Astrocyte (in vitro differentiated cells and primary cell): ENCODE measurements at regions not wholly inside any gene's neighbourhood (a gene's known extent, or its start where the extent isn't known, plus 50 kb on each side); places are given as distances from the start of the nearest gene placed in this dataset.

Experiments
- DNase-seq: peaks from one replicate; pipeline ENCODE4 v3.0.0-alpha.2; 2010; ENCODE audit warnings: low read depth
- FAIRE-seq: peaks from 2 replicates; lab custom pipeline; 2011; peaks lifted over from hg19 to GRCh38; lab: Jason Lieb, UNC
- H2AFZ ChIP-seq: 2 replicates; pipeline ENCODE4 v1.6.0; 2012; ENCODE audit warnings: low read depth, low read length, inconsistent platforms
- H3K27ac ChIP-seq: 2 replicates; pipeline ENCODE4 v1.5.1; 2011; ENCODE audit warnings: low read depth, low read length, inconsistent platforms
- H3K27me3 ChIP-seq: 2 replicates; pipeline ENCODE4 v1.6.0; 2011; ENCODE audit warnings: low read length, inconsistent platforms; ENCODE audit not compliant: insufficient read depth
- H3K36me3 ChIP-seq: 2 replicates; pipeline ENCODE4 v1.5.1; 2011; ENCODE audit warnings: low read length, inconsistent platforms; ENCODE audit not compliant: insufficient read depth
- H3K4me1 ChIP-seq: 2 replicates; pipeline ENCODE4 v1.5.1; 2011; ENCODE audit warnings: low read length, inconsistent platforms; ENCODE audit not compliant: insufficient read depth
- H3K4me2 ChIP-seq: 2 replicates; pipeline ENCODE4 v1.6.0; 2012; ENCODE audit warnings: low read length, inconsistent platforms
- H3K4me3 ChIP-seq: 2 replicates; pipeline ENCODE4 v1.5.1; 2011; ENCODE audit warnings: low read depth, mild to moderate bottlenecking, low read length, inconsistent platforms; ENCODE audit not compliant: insufficient read depth
- H3K79me2 ChIP-seq: 2 replicates; pipeline ENCODE4 v1.6.0; 2012; ENCODE audit warnings: mild to moderate bottlenecking, low read length, inconsistent platforms; ENCODE audit not compliant: insufficient read depth
- H3K9ac ChIP-seq: 2 replicates; pipeline ENCODE4 v1.6.0; 2012; ENCODE audit warnings: mild to moderate bottlenecking, low read length, inconsistent platforms
- H3K9me3 ChIP-seq: 2 replicates; pipeline ENCODE4 v1.5.1; 2012; ENCODE audit warnings: low read depth, mild to moderate bottlenecking, low read length, inconsistent platforms; ENCODE audit not compliant: insufficient read depth
- H4K20me1 ChIP-seq: 2 replicates; pipeline ENCODE4 v1.6.0; 2012; ENCODE audit warnings: low read length, inconsistent platforms; ENCODE audit not compliant: insufficient read depth
- H3K27ac Mint-ChIP-seq: one replicate; pipeline ENCODE4 v1.8.0; 2021; ENCODE audit warnings: mild to moderate bottlenecking, mixed read lengths; ENCODE audit not compliant: unreplicated experiment
- H3K27me3 Mint-ChIP-seq: one replicate; pipeline ENCODE4 v1.8.0; 2021; ENCODE audit warnings: low read depth, mixed read lengths; ENCODE audit not compliant: unreplicated experiment
- H3K36me3 Mint-ChIP-seq: one replicate; pipeline ENCODE4 v1.8.0; 2021; ENCODE audit warnings: low read depth, mixed read lengths; ENCODE audit not compliant: unreplicated experiment
- H3K4me1 Mint-ChIP-seq: one replicate; pipeline ENCODE4 v1.8.0; 2021; ENCODE audit warnings: low read depth, mixed read lengths; ENCODE audit not compliant: unreplicated experiment
- H3K4me3 Mint-ChIP-seq: one replicate; pipeline ENCODE4 v1.8.0; 2021; ENCODE audit warnings: mild to moderate bottlenecking, moderate library complexity, mixed read lengths; ENCODE audit not compliant: unreplicated experiment
- H3K9me3 Mint-ChIP-seq: one replicate; pipeline ENCODE4 v1.8.0; 2021; ENCODE audit warnings: mild to moderate bottlenecking, mixed read lengths; ENCODE audit not compliant: unreplicated experiment
- CTCF ChIP-seq: IDR thresholded peaks from 2 replicates; pipeline ENCODE4 v1.5.1; 2011; ENCODE audit warnings: low read depth, mild to moderate bottlenecking, inconsistent platforms, low read length, moderate library complexity; ENCODE audit not compliant: insufficient read depth
- EZH2 ChIP-seq: IDR thresholded peaks from 2 replicates; pipeline ENCODE4 v1.6.1; 2012; ENCODE audit warnings: mild to moderate bottlenecking, low read length, inconsistent platforms; ENCODE audit not compliant: insufficient read depth

GRCh38 chr3:159186581-159186980 lies 384.7 kb downstream of the MFSD1 start:
- no peaks in the 10 kb centered on the region for H3K27me3 ChIP-seq
- no peaks in the 10 kb centered on the region for H3K9me3 ChIP-seq
- Mint-ChIP-seq H3K9me3 (no peaks in the 10 kb centered on the region), H3K4me3 (no peak overlapping the region), H3K27me3 (no peaks in the 10 kb centered on the region), H3K4me1 (peaks cover 17% of the 10 kb centered on the region), H3K36me3 (no peaks in the 10 kb centered on the region), H3K27ac (no peak overlapping the region)
- no peak overlapping the region for H3K4me2 ChIP-seq
- DNase-seq (no peak), FAIRE-seq (no peak)
- H3K36me3 ChIP-seq, result no peaks in the 10 kb centered on the region
- no peaks in the 10 kb centered on the region for H4K20me1 ChIP-seq
- H2AFZ ChIP-seq, result no peak overlapping the region
- H3K79me2 ChIP-seq, result no peaks in the 10 kb centered on the region
- H3K9ac ChIP-seq, result no peak overlapping the region
- peaks cover 22% of the 10 kb centered on the region for H3K4me1 ChIP-seq
- no peak overlapping the region for H3K4me3 ChIP-seq
- no peak for TF ChIP-seq CTCF
- TF ChIP-seq EZH2, result no peak
- no peak overlapping the region for H3K27ac ChIP-seq

- Mint-ChIP-seq H3K36me3 (no peaks in the 10 kb centered on the region), H3K4me1 (peaks cover 23% of the 10 kb centered on the region), H3K27me3 (no peaks in the 10 kb centered on the region), H3K4me3 (peak overlapping the region; percentile 22), H3K27ac (no peak overlapping the region), H3K9me3 (no peaks in the 10 kb centered on the region)
- no peak overlapping the region for H3K4me3 ChIP-seq
- FAIRE-seq (no peak), DNase-seq (no peak)
- H3K9me3 ChIP-seq, result no peaks in the 10 kb centered on the region
- no peak overlapping the region for H2AFZ ChIP-seq
- H3K27me3 ChIP-seq, result no peaks in the 10 kb centered on the region
- no peaks in the 10 kb centered on the region for H3K36me3 ChIP-seq
- no peak overlapping the region for H3K27ac ChIP-seq
- peaks cover 28% of the 10 kb centered on the region for H3K4me1 ChIP-seq
- no peaks in the 10 kb centered on the region for H4K20me1 ChIP-seq
- H3K4me2 ChIP-seq, result no peak overlapping the region
- no peak overlapping the region for H3K9ac ChIP-seq
- TF ChIP-seq EZH2, result no peak
- TF ChIP-seq CTCF, result no peak
- no peaks in the 10 kb centered on the region for H3K79me2 ChIP-seq
Observed at GRCh38 chr3:159187232-159187631, 385.4 kb downstream of the MFSD1 start.

GRCh38 chr3:159187706-159188105 lies 385.9 kb downstream of the MFSD1 start:
- no peak overlapping the region for H3K4me3 ChIP-seq
- no peaks in the 10 kb centered on the region for H3K9me3 ChIP-seq
- H3K27me3 ChIP-seq, result no peaks in the 10 kb centered on the region
- H2AFZ ChIP-seq, result no peak overlapping the region
- FAIRE-seq (no peak), DNase-seq (no peak)
- H3K9me3 Mint-ChIP-seq, result no peaks in the 10 kb centered on the region
- no peaks in the 10 kb centered on the region for H3K36me3 Mint-ChIP-seq
- H4K20me1 ChIP-seq, result no peaks in the 10 kb centered on the region
- H3K9ac ChIP-seq, result no peak overlapping the region
- no peak for TF ChIP-seq CTCF
- H3K4me1 Mint-ChIP-seq, result peaks cover 25% of the 10 kb centered on the region
- no peaks in the 10 kb centered on the region for H3K79me2 ChIP-seq
- no peak overlapping the region for H3K4me3 Mint-ChIP-seq
- no peaks in the 10 kb centered on the region for H3K27me3 Mint-ChIP-seq
- H3K27ac ChIP-seq, result no peak overlapping the region
- no peak overlapping the region for H3K27ac Mint-ChIP-seq
- no peak overlapping the region for H3K4me2 ChIP-seq
- peaks cover 32% of the 10 kb centered on the region for H3K4me1 ChIP-seq
- no peaks in the 10 kb centered on the region for H3K36me3 ChIP-seq
